ENCODE measurements at regions not wholly inside any gene's neighbourhood (a gene's known extent, or its start where the extent isn't known, plus 50 kb on each side); places are given as distances from the start of the nearest gene placed in this dataset.

- TF ChIP-seq MIER3 (CRISPR knock-in tag; IDR thresholded peaks at IDR 0.05; ENCODE audit: borderline replicate concordance) (no peak), ZBTB33 (CRISPR knock-in tag; IDR thresholded peaks at IDR 0.05) (no peak), KAT8 (CRISPR knock-in tag; IDR thresholded peaks at IDR 0.05) (no peak), GRHL1 (CRISPR knock-in tag; conservative IDR thresholded peaks at IDR 0.05) (no peak), TAF1 (CRISPR knock-in tag; IDR thresholded peaks at IDR 0.05) (no peak), FOXJ3 (CRISPR knock-in tag; IDR thresholded peaks at IDR 0.05; ENCODE audit: borderline replicate concordance) (no peak), PHF20 (CRISPR knock-in tag; IDR thresholded peaks at IDR 0.05) (no peak), TP53 (CRISPR knock-in tag; conservative IDR thresholded peaks at IDR 0.05) (no peak), CTCF (CRISPR knock-in tag; IDR thresholded peaks at IDR 0.05) (no peak), FOXA3 (CRISPR knock-in tag; IDR thresholded peaks at IDR 0.05) (no peak), ATM (IDR thresholded peaks at IDR 0.05; ENCODE audit: borderline replicate concordance) (no peak), KDM1A (CRISPR knock-in tag; IDR thresholded peaks at IDR 0.05) (no peak), ZNF589 (CRISPR knock-in tag; conservative IDR thresholded peaks at IDR 0.05) (no peak)
Observed at GRCh38 chr2:220143336-220143735, 515.9 kb downstream of the SLC4A3 start.
